ENCODE measurements at regions not wholly inside any gene's neighbourhood (a gene's known extent, or its start where the extent isn't known, plus 50 kb on each side); places are given as distances from the start of the nearest gene placed in this dataset.

GRCh38 chr12:60052483-60052882 is 456.7 kb downstream of the SLC16A7 start:
- no peak for DNase-seq

GRCh38 chr12:60059180-60059579 is 463.4 kb downstream of the SLC16A7 start:
- DNase-seq, result no peak

- no peak for DNase-seq
Measured at GRCh38 chr12:60066655-60067054, 470.8 kb downstream of the SLC16A7 start.

- no peak for DNase-seq
Measured at GRCh38 chr12:60070552-60070951, 474.7 kb downstream of the SLC16A7 start.

- no peak for DNase-seq
Measured at GRCh38 chr12:60071759-60072191, 475.9 kb downstream of the SLC16A7 start.

- DNase-seq, result no peak
Measured at GRCh38 chr12:60072911-60073310, 477.1 kb downstream of the SLC16A7 start.

GRCh38 chr12:60075091-60075490 is 479.3 kb downstream of the SLC16A7 start:
- DNase-seq, result no peak

GRCh38 chr12:60078026-60078425 is 482.2 kb downstream of the SLC16A7 start:
- DNase-seq, result no peak

- no peak for DNase-seq
Measured at GRCh38 chr12:60093428-60093827, 497.6 kb downstream of the SLC16A7 start.

GRCh38 chr12:60094436-60094835 is 498.6 kb downstream of the SLC16A7 start:
- DNase-seq, result no peak

- no peak for DNase-seq
Measured at GRCh38 chr12:60096727-60097126, 500.9 kb downstream of the SLC16A7 start.

GRCh38 chr12:60100160-60100559 is 504.3 kb downstream of the SLC16A7 start:
- no peak for DNase-seq

- no peak for DNase-seq
Measured at GRCh38 chr12:60100852-60101251, 505.0 kb downstream of the SLC16A7 start.

GRCh38 chr12:60101715-60102114 is 505.9 kb downstream of the SLC16A7 start:
- no peak for DNase-seq

- DNase-seq, result no peak
Measured at GRCh38 chr12:60106214-60106613, 510.4 kb downstream of the SLC16A7 start.

GRCh38 chr12:60107992-60108391 is 512.2 kb downstream of the SLC16A7 start:
- no peak for DNase-seq

GRCh38 chr12:60112063-60112462 is 516.2 kb downstream of the SLC16A7 start:
- no peak for DNase-seq

- DNase-seq, result no peak
Measured at GRCh38 chr12:60112763-60113162, 516.9 kb downstream of the SLC16A7 start.

- no peak for DNase-seq
Measured at GRCh38 chr12:60114169-60114568, 518.3 kb downstream of the SLC16A7 start.

- DNase-seq, result no peak
Measured at GRCh38 chr12:60119327-60119726, 523.5 kb downstream of the SLC16A7 start.

- DNase-seq, result no peak
Measured at GRCh38 chr12:60120199-60120598, 524.4 kb downstream of the SLC16A7 start.

- no peak for DNase-seq
Measured at GRCh38 chr12:60123557-60123956, 527.7 kb downstream of the SLC16A7 start.

- no peak for DNase-seq
Measured at GRCh38 chr12:60137513-60137912, 541.7 kb downstream of the SLC16A7 start.

- no peak for DNase-seq
Measured at GRCh38 chr12:60138526-60138925, 542.7 kb downstream of the SLC16A7 start.

GRCh38 chr12:60144395-60144794 is 548.6 kb downstream of the SLC16A7 start:
- DNase-seq, result no peak

GRCh38 chr12:60148109-60148508 is 552.3 kb downstream of the SLC16A7 start:
- no peak for DNase-seq

Data from stimulated activated naive CD4-positive, alpha-beta T cell treated with Interleukin-2 at 50 U/mL for 16 hours (primary cell).